ENCODE measurements at regions not wholly inside any gene's neighbourhood (a gene's known extent, or its start where the extent isn't known, plus 50 kb on each side); places are given as distances from the start of the nearest gene placed in this dataset.

GRCh38 chr10:30553626-30554439 is 75.7 kb downstream of the LYZL2 start:
- in situ Hi-C loops (cut with MboI) (no loop called here), intact Hi-C loops (cut with micrococcal nuclease) (loop anchor here (2.0 to 5.0 kb wide), 3 partner anchors 29 to 117 kb away; no protein-coding TSS in a partner anchor)
- CTCF ChIA-PET (ENCODE audit: low intra/inter-chr PET ratio): interaction anchor here (0.6 kb wide), 1 partner anchor 84 kb away, joined by 3 read pairs; no protein-coding TSS in a partner anchor
- Histone ChIP-seq H3K4me1 (replicated peaks in 1 of 2; ENCODE audit: control insufficient read depth in 2 of 2, insufficient read depth in 2 of 2, low read length in 2 of 2) (peaks cover 20 to 37% of the 10 kb centered on the region in 2 experiments), H3K27ac (ENCODE audit: extremely low read depth, low read depth, low read length) (peak overlapping the region; percentile 97), H3K9me1 (ENCODE audit: control insufficient read depth, insufficient read depth, low read length) (no peaks in the 10 kb centered on the region), H3K27me3 (ENCODE audit: control insufficient read depth in 2 of 2, insufficient read depth in 2 of 2, low read length in 2 of 2) (no peaks in the 10 kb centered on the region), H3K4me2 (ENCODE audit: insufficient read depth, low read length) (peak overlapping the region; percentile 84), H3K9ac (ENCODE audit: insufficient read depth in 1 of 2, low read depth in 2 of 2, low read length in 2 of 2) (peak overlapping the region; percentile 82 to 92), H3K9me3 (replicated peaks; ENCODE audit: control insufficient read depth, insufficient read depth, low read depth, low read length) (no peaks in the 10 kb centered on the region), H3K4me3 (peak overlapping the region; percentile 10; the same call in 1 of the 2 replicates), H2AFZ (ENCODE audit: low read depth, low read length) (peak overlapping the region; percentile 97), H3K79me2 (ENCODE audit: control insufficient read depth, insufficient read depth, low read length) (no peaks in the 10 kb centered on the region), H3K36me3 (ENCODE audit: control insufficient read depth, insufficient read depth, low read length) (no peaks in the 10 kb centered on the region), H4K20me1 (replicated peaks; ENCODE audit: control insufficient read depth, insufficient read depth, low read length) (no peaks in the 10 kb centered on the region)
- POLR2A ChIA-PET: interaction anchor here (0.7 to 3.6 kb wide), 17 partner anchors 7 to 158 kb away, joined by 3 to 38 read pairs (median 6); partner anchors contain the start of gene MAP3K8
- WGBS (ENCODE audit: insufficient coverage, low coverage, missing lambda C conversion rate): 0% methylated on average over 12 of the region's 12 CpGs
- peak; percentile 68 for ATAC-seq
- BruUV-seq (replicated peaks): TSS peak; percentile 95
- peak; percentile 69 to 82 (median 70) for DNase-seq (ENCODE audit: extremely low read depth in 1 of 4, low spot score in 3 of 4)
- peak; percentile 78 for FAIRE-seq
- peak; percentile 46; the same call in 1 of the 2 replicates for TF ChIP-seq ELF1 (tag; IDR thresholded peaks at IDR 0.05)
- peak; percentile 93 for TF ChIP-seq USF2 (CRISPR knock-in tag; IDR thresholded peaks at IDR 0.05)
- TF ChIP-seq ZBTB17 (CRISPR knock-in tag; IDR thresholded peaks at IDR 0.05): peak; percentile 75
- peak; percentile 39 to 63 for TF ChIP-seq E2F6 (IDR thresholded peaks at IDR 0.05; ENCODE audit: borderline replicate concordance in 1 of 2, extremely low read depth in 1 of 2, insufficient read depth in 1 of 2, insufficient read length in 1 of 2, low read depth in 1 of 2, low read length in 1 of 2, poor library complexity in 1 of 2, severe bottlenecking in 1 of 2)
- peak; percentile 76; the same call in 1 of the 2 replicates for TF ChIP-seq ZNF830 (CRISPR knock-in tag; IDR thresholded peaks at IDR 0.05)
- TF ChIP-seq CREM (IDR thresholded peaks at IDR 0.05; ENCODE audit: low read depth): peak; percentile 66; the same call in 1 of the 2 replicates
- no peak for TF ChIP-seq ZNF12 (CRISPR knock-in tag; IDR thresholded peaks at IDR 0.05)
- 0 out of 2 replicates have a peak, but pooled peaks have one; percentile 10 for TF ChIP-seq SMARCA4 (IDR thresholded peaks at IDR 0.05)
- TF ChIP-seq SMAD4 (CRISPR knock-in tag; conservative IDR thresholded peaks at IDR 0.05): peak; percentile 59; the same call in 1 of the 2 replicates
- TF ChIP-seq TFE3 (CRISPR knock-in tag; IDR thresholded peaks at IDR 0.05): 0 out of 2 replicates have a peak, but pooled peaks have one; percentile 27
- peak; percentile 26; the same call in 1 of the 2 replicates for TF ChIP-seq JUND (IDR thresholded peaks at IDR 0.05; ENCODE audit: borderline replicate concordance, low read depth, low read length)
- TF ChIP-seq JUND (tag; IDR thresholded peaks at IDR 0.05; ENCODE audit: borderline replicate concordance, low read depth, low read length): no peak; the same call in 2 of the 3 replicates
- TF ChIP-seq HBP1 (CRISPR knock-in tag; IDR thresholded peaks at IDR 0.05): 0 out of 2 replicates have a peak, but pooled peaks have one; percentile 4
- no peak for TF ChIP-seq DIDO1 (tag; IDR thresholded peaks at IDR 0.05; ENCODE audit: low read depth)

All from K562 (cell line).